Fibroblast of the aortic adventitia (primary cell): ENCODE measurements at regions not wholly inside any gene's neighbourhood (a gene's known extent, or its start where the extent isn't known, plus 50 kb on each side); places are given as distances from the start of the nearest gene placed in this dataset.

Source experiments
- DNase-seq: peaks from one replicate; pipeline ENCODE4 v3.0.0-alpha.2; 2010; ENCODE audit warnings: low read depth
- H3K4me3 ChIP-seq: 2 replicates; pipeline ENCODE4 v1.5.1; 2011; ENCODE audit warnings: low read depth, mild to moderate bottlenecking, control low read depth, low read length, moderate library complexity
- CTCF ChIP-seq: IDR thresholded peaks from 2 replicates; pipeline ENCODE4 v1.5.1; 2011; ENCODE audit warnings: mild to moderate bottlenecking, low read length, control low read depth, inconsistent platforms; ENCODE audit not compliant: insufficient read depth

- H3K4me3 ChIP-seq = no peak overlapping the region
- no peak for TF ChIP-seq CTCF
- DNase-seq = no peak
Measured at GRCh38 chr19:29083863-29084262, 129.1 kb downstream of the UQCRFS1 start.

- no peak overlapping the region for H3K4me3 ChIP-seq
- TF ChIP-seq CTCF = no peak
- no peak for DNase-seq
Measured at GRCh38 chr19:29079356-29080032, 133.5 kb downstream of the UQCRFS1 start.

GRCh38 chr19:29076963-29077362 lies 136.0 kb downstream of the UQCRFS1 start:
- no peak for TF ChIP-seq CTCF
- no peak overlapping the region for H3K4me3 ChIP-seq
- DNase-seq = no peak

GRCh38 chr19:29076161-29076560 lies 136.8 kb downstream of the UQCRFS1 start:
- H3K4me3 ChIP-seq = no peak overlapping the region
- no peak for TF ChIP-seq CTCF
- DNase-seq = no peak

GRCh38 chr19:29075149-29075548 lies 137.8 kb downstream of the UQCRFS1 start:
- DNase-seq = no peak
- TF ChIP-seq CTCF = no peak

GRCh38 chr19:29074579-29074978 lies 138.4 kb downstream of the UQCRFS1 start:
- no peak overlapping the region for H3K4me3 ChIP-seq
- no peak for DNase-seq
- TF ChIP-seq CTCF = no peak

More at GRCh38 chr19:29075149-29075548, 137.8 kb downstream of the UQCRFS1 start:
- H3K4me3 ChIP-seq = no peak overlapping the region

GRCh38 chr19:29067831-29068230 lies 145.1 kb downstream of the UQCRFS1 start:
- no peak for TF ChIP-seq CTCF
- H3K4me3 ChIP-seq = no peak overlapping the region
- no peak for DNase-seq
